ENCODE measurements at regions not wholly inside any gene's neighbourhood (a gene's known extent, or its start where the extent isn't known, plus 50 kb on each side); places are given as distances from the start of the nearest gene placed in this dataset.

DNA sequence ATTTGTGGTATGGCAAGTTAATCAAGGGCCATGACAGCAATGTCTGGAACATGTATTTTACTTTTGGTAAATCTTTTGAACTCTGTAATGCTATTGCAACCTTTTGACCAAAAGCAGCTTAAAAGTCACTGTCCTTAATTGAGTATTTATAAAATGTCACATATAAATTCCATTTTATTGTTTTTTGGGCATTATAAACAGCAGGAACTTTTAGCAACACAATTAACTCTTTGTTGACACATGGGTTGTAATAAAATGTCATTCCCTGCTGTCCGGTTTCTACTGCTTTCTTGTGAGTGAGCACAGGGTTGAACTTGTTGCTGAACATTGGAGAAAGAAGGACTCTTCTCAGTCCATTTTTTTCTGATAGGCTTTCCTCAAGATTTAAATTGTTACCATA is 1923.1 kb downstream of the PCDH9 start:
- TF ChIP-seq POLR2A (IDR thresholded peaks at IDR 0.05): no peak
- TF ChIP-seq, protein P1, sequence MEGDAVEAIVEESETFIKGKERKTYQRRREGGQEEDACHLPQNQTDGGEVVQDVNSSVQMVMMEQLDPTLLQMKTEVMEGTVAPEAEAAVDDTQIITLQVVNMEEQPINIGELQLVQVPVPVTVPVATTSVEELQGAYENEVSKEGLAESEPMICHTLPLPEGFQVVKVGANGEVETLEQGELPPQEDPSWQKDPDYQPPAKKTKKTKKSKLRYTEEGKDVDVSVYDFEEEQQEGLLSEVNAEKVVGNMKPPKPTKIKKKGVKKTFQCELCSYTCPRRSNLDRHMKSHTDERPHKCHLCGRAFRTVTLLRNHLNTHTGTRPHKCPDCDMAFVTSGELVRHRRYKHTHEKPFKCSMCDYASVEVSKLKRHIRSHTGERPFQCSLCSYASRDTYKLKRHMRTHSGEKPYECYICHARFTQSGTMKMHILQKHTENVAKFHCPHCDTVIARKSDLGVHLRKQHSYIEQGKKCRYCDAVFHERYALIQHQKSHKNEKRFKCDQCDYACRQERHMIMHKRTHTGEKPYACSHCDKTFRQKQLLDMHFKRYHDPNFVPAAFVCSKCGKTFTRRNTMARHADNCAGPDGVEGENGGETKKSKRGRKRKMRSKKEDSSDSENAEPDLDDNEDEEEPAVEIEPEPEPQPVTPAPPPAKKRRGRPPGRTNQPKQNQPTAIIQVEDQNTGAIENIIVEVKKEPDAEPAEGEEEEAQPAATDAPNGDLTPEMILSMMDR (IDR thresholded peaks at IDR 0.05): no peak
- TF ChIP-seq EP300 (IDR thresholded peaks at IDR 0.05): no peak

Measured in ovary (tissue), 3 donors.